Stimulated activated CD8-positive, alpha-beta memory T cell treated with anti-CD3 and anti-CD28 coated beads, Interleukin-7, amount 100 ng/mL, for 48 hours (primary cell): ENCODE measurements at regions not wholly inside any gene's neighbourhood (a gene's known extent, or its start where the extent isn't known, plus 50 kb on each side); places are given as distances from the start of the nearest gene placed in this dataset.
"Not testable (repeated sequence)": the region's sequence is repeated elsewhere in the genome, so short reads cannot be mapped to it uniquely, and the experiment has no call there.

Experiments used
- DNase-seq, 2 donors: peaks; one replicate each; pipeline ENCODE4 v3.0.0-alpha.2; 2020; ENCODE audit warnings: low read depth in 1 of 2; ENCODE audit errors: extremely low read depth in 1 of 2

DNA sequence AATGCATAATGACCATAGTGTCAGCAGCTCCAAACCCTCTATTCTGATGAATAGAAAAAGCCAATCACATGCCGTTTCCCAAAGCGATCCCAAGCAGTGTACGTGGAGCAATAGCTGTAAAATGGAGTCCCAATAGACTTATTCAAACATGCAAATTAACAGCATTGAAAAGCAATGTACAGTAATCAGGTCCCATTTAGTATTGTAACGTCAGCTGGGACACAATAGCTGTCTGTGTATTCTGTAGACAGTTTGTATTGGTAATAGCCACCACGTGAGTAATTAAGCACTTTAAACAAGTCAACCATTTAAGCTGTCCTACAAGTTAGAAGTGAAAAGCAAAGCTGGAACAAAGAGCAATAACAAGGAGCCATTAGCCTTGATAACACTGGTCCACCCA lies 698.2 kb downstream of the PCDH17 start:
- no peak for DNase-seq

DNA sequence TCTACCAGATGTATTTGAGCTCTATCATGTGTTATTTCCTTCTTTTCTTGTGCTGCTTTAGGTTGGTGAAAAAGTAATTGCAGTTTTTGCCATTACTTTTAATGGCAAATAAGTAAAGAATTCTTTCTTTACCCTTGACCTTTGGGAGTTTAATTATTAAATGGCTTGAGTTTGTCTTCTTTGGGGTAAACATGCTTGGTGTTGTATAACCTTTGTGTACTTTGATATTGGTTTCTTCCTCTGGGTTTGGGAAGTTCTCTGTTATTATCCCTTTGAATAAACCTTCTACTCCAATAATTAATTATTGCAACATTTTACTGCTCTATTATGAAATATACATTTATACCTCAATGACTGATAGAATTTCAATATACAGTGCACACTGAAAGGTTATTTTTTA lies 709.4 kb downstream of the PCDH17 start:
- no peak for DNase-seq

- DNase-seq: no peak
These were observed 709.8 kb downstream of the PCDH17 start for GRCh38 chr13:58341318-58341717.

DNA sequence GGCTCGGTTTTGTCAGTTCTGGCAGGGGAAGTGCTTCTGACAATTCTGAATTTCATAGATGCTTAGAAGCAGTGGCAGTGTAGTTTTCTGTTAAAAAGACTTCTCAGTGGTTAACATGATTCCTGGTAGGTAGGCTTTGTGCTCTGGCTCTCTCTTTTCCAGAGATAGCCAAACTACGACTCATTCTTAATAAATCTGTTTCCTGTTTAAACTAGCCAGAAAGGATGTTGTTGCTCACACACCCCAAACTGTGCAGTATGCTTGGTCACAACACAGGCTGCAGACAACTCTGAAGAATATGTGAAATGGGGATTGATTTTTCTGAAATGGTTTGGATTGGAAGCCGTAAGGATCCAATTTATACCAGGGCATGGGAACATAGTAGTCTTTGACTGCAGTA lies 711.5 kb downstream of the PCDH17 start:
- DNase-seq: no peak

- DNase-seq: not testable (repeated sequence)
These were observed 720.6 kb downstream of the PCDH17 start for GRCh38 chr13:58352100-58352499.

GRCh38 chr13:58369936-58370335 lies 738.4 kb downstream of the PCDH17 start:
- DNase-seq: no peak

GRCh38 chr13:58376349-58376748 lies 744.8 kb downstream of the PCDH17 start:
- DNase-seq: no peak

DNA sequence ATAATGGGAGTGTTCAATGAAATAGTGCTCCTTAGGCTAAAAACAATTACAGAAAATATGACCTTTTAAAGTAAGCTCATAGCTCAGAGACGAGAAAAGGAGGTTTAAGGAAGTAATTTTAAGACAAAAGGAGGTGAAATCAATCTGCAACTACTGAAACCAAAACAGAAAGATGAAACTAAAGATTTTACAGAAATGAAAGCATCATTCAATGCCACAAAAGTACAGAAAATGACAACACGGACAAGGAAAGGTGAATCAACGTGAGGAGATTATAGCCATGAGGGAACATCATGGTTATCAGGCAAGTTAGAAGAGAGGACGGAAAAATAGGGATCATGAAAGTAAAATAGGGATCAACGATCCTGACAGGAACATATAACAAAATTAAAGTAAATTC lies 745.2 kb downstream of the PCDH17 start:
- no peak for DNase-seq

GRCh38 chr13:58379221-58379620 lies 747.7 kb downstream of the PCDH17 start:
- DNase-seq: no peak

- DNase-seq: not testable (repeated sequence)
These were observed 753.8 kb downstream of the PCDH17 start for GRCh38 chr13:58385336-58385735.

DNA sequence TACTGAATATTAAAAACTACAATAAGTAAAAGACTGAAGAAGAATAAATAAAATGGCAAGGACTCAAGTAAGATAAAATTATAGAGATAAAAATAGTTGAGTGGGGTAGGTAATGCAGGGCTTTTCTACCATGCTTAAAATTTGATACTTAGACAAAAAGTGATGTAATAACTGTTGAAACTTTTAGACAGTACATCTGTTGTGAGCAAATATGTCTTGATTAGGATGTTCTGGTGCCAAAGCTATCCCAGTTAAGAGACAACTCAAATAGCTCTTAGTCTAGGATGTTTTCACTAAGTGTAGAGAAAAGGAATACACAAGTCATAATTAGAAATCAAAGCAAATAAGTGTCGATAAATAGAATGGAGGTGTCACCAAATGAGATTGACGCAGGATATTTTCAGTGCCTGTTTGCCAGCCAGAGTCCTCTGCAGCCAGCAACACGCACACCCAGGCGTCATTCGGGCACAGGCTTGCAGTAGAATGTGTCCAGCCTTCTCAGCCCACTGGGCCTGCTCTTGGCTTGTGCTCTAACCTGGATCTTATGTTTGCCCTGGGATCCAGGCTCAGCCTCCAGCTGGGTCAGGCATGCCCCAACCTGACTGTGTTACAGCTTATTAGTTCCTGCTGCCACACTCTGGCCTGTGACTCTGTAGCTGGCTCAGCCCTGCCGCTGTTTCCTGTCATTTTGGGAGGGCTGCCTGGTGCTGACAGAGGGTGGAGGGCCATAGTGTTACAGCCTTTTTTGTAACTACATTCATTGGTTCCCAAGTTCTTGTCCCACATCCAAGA lies 766.2 kb downstream of the PCDH17 start:
- DNase-seq: no peak

DNA sequence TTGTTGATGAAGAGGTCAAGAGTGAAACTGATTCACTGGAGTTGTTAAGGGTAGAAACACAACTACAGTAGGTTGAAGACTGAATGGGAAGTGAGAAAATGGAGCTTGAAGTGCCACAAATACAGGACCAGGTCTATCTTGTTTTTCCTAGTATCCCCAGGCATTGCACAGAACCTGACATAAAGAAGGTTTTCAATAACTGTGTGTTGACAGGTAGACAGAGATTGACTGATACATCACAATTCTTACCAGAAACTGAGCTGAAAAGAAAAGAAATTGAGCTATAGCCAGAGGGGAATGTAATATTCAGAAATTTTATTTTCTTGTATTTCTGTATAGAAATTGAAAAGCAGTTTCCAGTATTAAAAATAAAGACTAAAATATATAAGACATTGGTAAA lies 767.7 kb downstream of the PCDH17 start:
- DNase-seq: no peak

GRCh38 chr13:58406545-58406944 lies 775.0 kb downstream of the PCDH17 start:
- no peak for DNase-seq

- no peak for DNase-seq
These were observed 798.4 kb downstream of the PCDH17 start for GRCh38 chr13:58429917-58430316.

DNA sequence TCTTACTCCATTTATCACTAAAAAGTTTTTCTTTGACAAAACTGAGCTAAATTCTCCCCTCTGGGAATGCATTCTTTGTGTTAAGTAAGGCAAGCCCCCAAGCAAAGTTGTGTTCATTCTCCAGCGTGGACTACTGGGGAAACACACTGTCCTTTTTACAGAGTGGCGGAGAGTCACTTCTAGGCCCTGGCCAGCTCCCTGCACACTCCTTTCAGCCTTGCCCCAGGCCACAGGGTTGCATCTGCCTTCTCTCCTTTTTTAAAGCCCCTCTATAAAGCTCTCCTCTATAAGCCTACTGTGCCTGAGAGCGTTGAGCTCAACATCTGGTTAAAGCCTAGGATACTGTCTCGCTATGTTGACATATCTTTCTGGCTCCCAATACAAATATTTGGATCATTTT lies 803.4 kb downstream of the PCDH17 start:
- DNase-seq: no peak

DNA sequence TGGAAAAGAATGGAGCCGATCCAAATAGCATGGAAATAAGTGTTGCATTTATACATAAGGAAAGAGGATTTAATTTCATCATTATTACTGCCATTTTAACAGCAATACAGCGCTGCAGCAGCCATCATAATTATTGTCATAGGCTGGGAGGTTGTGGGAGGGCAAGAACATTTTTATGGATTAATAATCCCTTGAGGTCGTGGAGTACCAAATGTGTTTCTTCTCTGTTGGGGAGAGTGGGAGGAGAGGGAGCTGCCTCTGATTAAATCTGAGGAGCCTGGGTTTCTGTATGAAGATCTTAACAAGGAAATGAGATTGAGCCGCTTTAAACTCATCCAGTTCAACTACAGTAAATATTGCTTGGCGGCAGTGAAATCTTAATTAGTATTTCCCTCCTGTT lies 805.9 kb downstream of the PCDH17 start:
- DNase-seq: no peak

GRCh38 chr13:58446979-58447378 lies 815.4 kb downstream of the PCDH17 start:
- DNase-seq: no peak

DNA sequence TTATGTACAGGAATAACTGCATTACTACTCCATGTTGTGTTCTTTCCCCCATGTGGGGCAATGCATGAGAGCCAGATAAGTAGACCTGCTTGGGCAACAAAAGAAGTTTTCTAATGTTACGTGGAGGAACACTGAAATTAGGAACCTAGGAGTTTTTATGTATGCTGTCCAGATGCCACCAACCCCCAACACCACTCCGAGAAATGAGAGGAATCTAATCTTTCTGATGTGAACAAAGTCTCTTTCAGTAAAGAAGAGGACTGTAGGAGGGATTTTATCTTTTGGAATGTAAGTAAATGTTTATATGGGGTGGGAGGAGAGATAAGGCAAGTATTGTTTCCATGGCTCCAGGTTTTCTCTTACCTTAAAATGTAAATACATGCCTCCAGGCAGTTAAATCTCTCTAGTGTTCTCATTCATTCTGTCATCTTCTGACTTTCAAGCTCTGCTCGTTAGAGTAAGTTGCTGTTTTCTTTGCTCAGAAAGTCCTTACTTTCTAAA lies 820.6 kb downstream of the PCDH17 start:
- DNase-seq: no peak

DNA sequence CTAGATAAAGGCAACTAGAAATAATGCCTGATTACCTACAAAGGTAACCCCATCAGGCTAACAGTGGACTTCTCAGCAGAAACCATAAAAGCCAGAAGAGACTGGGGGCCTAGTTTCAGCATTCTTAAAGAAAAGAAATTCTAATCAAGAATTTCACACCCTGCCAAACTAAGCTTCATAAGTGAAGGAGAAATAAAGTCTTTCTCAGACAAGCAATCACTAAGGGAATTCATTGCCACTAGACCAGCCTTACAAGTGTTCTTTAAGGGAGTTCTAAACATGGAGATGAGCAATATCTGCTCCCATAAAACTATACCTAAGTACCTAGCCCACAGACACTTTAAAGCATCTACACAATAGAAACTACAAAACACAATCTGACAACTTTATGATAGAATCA lies 823.5 kb downstream of the PCDH17 start:
- no peak for DNase-seq

DNA sequence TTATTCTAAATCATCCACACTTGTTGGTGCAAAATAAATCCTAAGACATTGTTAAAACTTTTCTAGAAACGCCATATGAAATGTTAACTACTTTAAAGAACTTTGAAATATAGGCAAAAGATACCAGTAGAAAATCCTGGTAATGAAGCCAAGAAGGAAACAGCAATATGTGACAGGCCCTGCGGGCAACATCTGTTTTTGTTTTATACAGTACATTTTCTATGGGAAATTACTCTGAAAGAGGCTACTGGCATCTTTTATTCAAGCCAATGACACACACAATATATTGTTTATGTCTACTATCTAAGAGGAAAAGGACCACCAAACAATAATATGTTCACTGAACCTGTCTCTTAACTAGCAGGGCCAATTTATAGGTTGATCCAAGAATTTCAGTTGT lies 829.7 kb downstream of the PCDH17 start:
- DNase-seq: no peak

GRCh38 chr13:58463841-58464240 lies 832.3 kb downstream of the PCDH17 start:
- no peak for DNase-seq

DNA sequence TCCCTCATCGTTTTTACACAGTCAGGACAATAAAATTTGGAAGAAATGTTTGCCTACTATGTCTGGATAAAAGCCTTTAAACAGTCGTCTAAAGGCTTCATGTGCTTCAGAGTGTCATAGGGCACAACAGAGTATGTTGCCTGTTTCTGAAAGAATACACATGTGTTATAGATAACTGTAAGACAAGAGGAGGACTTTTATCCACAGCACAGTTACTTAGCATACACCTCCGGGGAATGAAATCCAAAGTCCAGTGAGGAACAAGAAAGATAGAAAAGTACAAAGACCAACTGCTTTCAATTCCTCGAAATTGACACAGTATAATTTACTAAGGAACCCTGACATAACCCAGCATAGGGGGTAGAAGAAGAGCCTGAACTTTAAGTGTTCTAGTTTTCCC lies 835.6 kb downstream of the PCDH17 start:
- no peak for DNase-seq

DNA sequence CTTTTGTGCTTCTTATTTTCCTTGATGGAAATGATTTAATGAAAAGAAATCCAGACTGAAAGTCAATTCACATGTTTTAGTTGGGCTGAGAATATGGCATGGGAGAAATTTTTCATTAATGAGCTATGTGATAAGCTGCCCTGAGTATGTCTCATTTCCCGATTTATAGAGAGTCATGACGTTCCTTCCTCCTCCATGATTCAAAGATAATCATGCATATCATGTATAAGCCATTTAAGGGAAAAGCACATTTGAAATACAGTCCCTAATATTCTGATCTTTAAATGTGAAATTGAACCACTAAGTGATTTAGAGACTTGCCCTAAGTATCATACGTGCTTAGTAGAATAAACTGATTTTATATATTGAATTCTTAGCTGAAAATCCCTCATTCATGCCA lies 840.9 kb downstream of the PCDH17 start:
- no peak for DNase-seq
